H1 (cell line): ENCODE measurements at regions not wholly inside any gene's neighbourhood (a gene's known extent, or its start where the extent isn't known, plus 50 kb on each side); places are given as distances from the start of the nearest gene placed in this dataset.

Source experiments
- CTCF ChIA-PET: fragments of 300-600 bp; sonication (Branson Sonifier 250); formaldehyde crosslinking; loops from one replicate; lab custom pipeline; 2021; ENCODE audit not compliant: partially characterized antibody; lab: Charles Lee
- POLR2A ChIA-PET: fragments of 300-600 bp; sonication (Branson Sonifier 250); formaldehyde crosslinking; loops from one replicate; lab custom pipeline; 2021; ENCODE audit warnings: inconsistent platforms; ENCODE audit not compliant: partially characterized antibody; lab: Charles Lee
- DNase-seq, 2 experiments: peaks; one replicate each; pipeline versions ENCODE4 v3.0.0 to v3.0.0-alpha.2; 2010 to 2022; ENCODE audit warnings: low spot score in 2 of 2, low read depth in 1 of 2, mixed read lengths in 1 of 2
- FAIRE-seq: peaks from 2 replicates; lab custom pipeline; 2011; peaks lifted over from hg19 to GRCh38; lab: Jason Lieb, UNC
- H2AFZ ChIP-seq: 2 replicates; pipeline ENCODE4 v1.8.1; 2012; ENCODE audit warnings: low read length, inconsistent platforms
- H2AK5ac ChIP-seq: 2 replicates; pipeline ENCODE4 v1.6.1; 2013; ENCODE audit warnings: low read depth, low read length
- H2BK120ac ChIP-seq: replicated peaks from 2 replicates; pipeline ENCODE3; 2013; ENCODE audit warnings: low read depth, low read length, inconsistent platforms
- H2BK12ac ChIP-seq: 2 replicates; pipeline ENCODE4 v1.6.1; 2013; ENCODE audit warnings: low read depth, low read length
- H2BK15ac ChIP-seq: 2 replicates; pipeline ENCODE4 v1.6.1; 2013; ENCODE audit warnings: low read length
- H2BK20ac ChIP-seq: 2 replicates; pipeline ENCODE4 v1.6.1; 2013; ENCODE audit warnings: low read length
- H2BK5ac ChIP-seq: 2 replicates; pipeline ENCODE4 v1.6.1; 2013; ENCODE audit warnings: low read depth, low read length
- H3K14ac ChIP-seq: 2 replicates; pipeline ENCODE4 v1.6.1; 2013; ENCODE audit warnings: inconsistent platforms; ENCODE audit not compliant: insufficient read length
- H3K18ac ChIP-seq: 2 replicates; pipeline ENCODE4 v1.6.1; 2013; ENCODE audit warnings: low read length; ENCODE audit errors: extremely low read depth
- H3K23ac ChIP-seq: 2 replicates; pipeline ENCODE4 v1.6.1; 2013; ENCODE audit warnings: inconsistent platforms; ENCODE audit not compliant: insufficient read length
- H3K23me2 ChIP-seq: 2 replicates; pipeline ENCODE4 v1.6.1; 2013; ENCODE audit warnings: low read depth, low read length
- H3K27ac ChIP-seq: 2 replicates; pipeline ENCODE4 v1.6.1; 2011; ENCODE audit warnings: low read depth, low read length, inconsistent platforms
- H3K27me3 ChIP-seq, 4 experiments: replicated peaks in 1 of 4; 1 replicate in 1 of 4; 2 replicates in 3 of 4; pipeline versions ENCODE4 v1.6.1 to v1.8.1; 2011 to 2013; ENCODE audit warnings: low read length in 3 of 4, mild to moderate bottlenecking in 3 of 4, inconsistent platforms in 2 of 4, mixed read lengths in 2 of 4, moderate library complexity in 1 of 4; ENCODE audit not compliant: control insufficient read depth in 3 of 4, insufficient read depth in 3 of 4; ENCODE audit errors: extremely low read depth in 1 of 4
- H3K36me3 ChIP-seq, 4 experiments: 2 replicates each; pipeline versions ENCODE4 v1.6.1 to v1.8.1; 2011 to 2013; ENCODE audit warnings: mild to moderate bottlenecking in 4 of 4, low read length in 3 of 4, moderate library complexity in 2 of 4, control low read depth in 1 of 4, inconsistent platforms in 1 of 4; ENCODE audit not compliant: insufficient read depth in 4 of 4, control insufficient read depth in 2 of 4
- H3K4ac ChIP-seq: replicated peaks from 2 replicates; pipeline ENCODE3; 2013; ENCODE audit warnings: low read length, low read depth, mixed read lengths, inconsistent platforms; ENCODE audit not compliant: insufficient read length
- H3K4me1 ChIP-seq, 4 experiments: replicated peaks in 1 of 4; 1 replicate in 1 of 4; 2 replicates in 3 of 4; pipeline versions ENCODE4 v1.6.1 to v1.8.1; 2011 to 2013; ENCODE audit warnings: low read length in 3 of 4, inconsistent platforms in 2 of 4, mixed read lengths in 1 of 4; ENCODE audit not compliant: insufficient read depth in 4 of 4, control insufficient read depth in 3 of 4
- H3K4me2 ChIP-seq, 2 experiments: 2 replicates each; pipeline versions ENCODE4 v1.6.1 to v1.8.1; 2011 to 2013; ENCODE audit warnings: low read depth in 2 of 2, low read length in 2 of 2, control low read depth in 1 of 2, inconsistent platforms in 1 of 2, mild to moderate bottlenecking in 1 of 2; ENCODE audit not compliant: insufficient read depth in 1 of 2
- H3K4me3 ChIP-seq, 4 experiments: fragments of 200-600, 300-600 bp in 1 of 4; sonication (generic), shearing (Covaris generic), sonication (Bioruptor Twin) in 1 of 4; 2 replicates each; pipeline versions ENCODE4 v1.5.1 to v1.8.1; 2011 to 2016; ENCODE audit warnings: low read length in 4 of 4, low read depth in 3 of 4, control low read depth in 2 of 4, inconsistent platforms in 2 of 4, mild to moderate bottlenecking in 2 of 4, mixed read lengths in 1 of 4, moderate library complexity in 1 of 4; ENCODE audit not compliant: insufficient read depth in 2 of 4; ENCODE audit errors: extremely low read depth in 1 of 4
- H3K56ac ChIP-seq: replicated peaks from 2 replicates; pipeline ENCODE3; 2013; ENCODE audit warnings: low read depth, mild to moderate bottlenecking, mixed read lengths, low read length, inconsistent platforms; ENCODE audit not compliant: insufficient read length
- H3K79me1 ChIP-seq: 2 replicates; pipeline ENCODE4 v1.6.1; 2013; ENCODE audit warnings: low read depth, low read length, control low read depth
- H3K79me2 ChIP-seq, 2 experiments: 2 replicates each; pipeline versions ENCODE4 v1.6.1 to v1.8.1; 2012 to 2013; ENCODE audit warnings: low read length in 2 of 2, mild to moderate bottlenecking in 2 of 2, inconsistent platforms in 1 of 2; ENCODE audit not compliant: insufficient read depth in 2 of 2, control insufficient read depth in 1 of 2
- H3K9ac ChIP-seq, 4 experiments: replicated peaks in 1 of 4; 1 replicate in 1 of 4; 2 replicates in 3 of 4; pipeline versions ENCODE4 v1.6.1 to v1.8.1; 2011 to 2013; ENCODE audit warnings: low read depth in 3 of 4, low read length in 3 of 4, control low read depth in 2 of 4, mild to moderate bottlenecking in 2 of 4, moderate library complexity in 2 of 4, inconsistent platforms in 1 of 4; ENCODE audit errors: extremely low read depth in 1 of 4
- H3K9me3 ChIP-seq, 2 experiments: 2 replicates each; pipeline versions ENCODE4 v1.6.1 to v1.8.1; 2012 to 2013; ENCODE audit warnings: mild to moderate bottlenecking in 2 of 2, moderate library complexity in 2 of 2, control low read depth in 1 of 2, inconsistent platforms in 1 of 2, low read depth in 1 of 2, low read length in 1 of 2, mixed read lengths in 1 of 2; ENCODE audit not compliant: insufficient read depth in 2 of 2
- H4K20me1 ChIP-seq, 2 experiments: replicated peaks in 1 of 2; 2 replicates each; pipeline versions ENCODE3 to v1.8.1; 2011 to 2013; ENCODE audit warnings: inconsistent platforms in 2 of 2, low read length in 2 of 2, mild to moderate bottlenecking in 1 of 2; ENCODE audit not compliant: insufficient read depth in 2 of 2, control insufficient read depth in 1 of 2
- H4K5ac ChIP-seq: 2 replicates; pipeline ENCODE4 v1.6.1; 2013; ENCODE audit warnings: low read length, low read depth, mixed read lengths, inconsistent platforms; ENCODE audit not compliant: insufficient read length
- H4K8ac ChIP-seq: 2 replicates; pipeline ENCODE4 v1.8.0; 2013; ENCODE audit warnings: mild to moderate bottlenecking, moderate library complexity, low read length, inconsistent platforms; ENCODE audit not compliant: insufficient read depth; ENCODE audit errors: extremely low read depth
- H4K91ac ChIP-seq: replicated peaks from 2 replicates; pipeline ENCODE3; 2013; ENCODE audit warnings: low read length, mixed read lengths, inconsistent platforms; ENCODE audit not compliant: insufficient read length
- CREB1 ChIP-seq: IDR thresholded peaks from 2 replicates; pipeline ENCODE4 v1.6.1; 2012; ENCODE audit warnings: inconsistent platforms
- GABPA ChIP-seq: IDR thresholded peaks from 2 replicates; pipeline ENCODE4 v1.6.1; 2011; ENCODE audit warnings: mild to moderate bottlenecking, low read length, moderate library complexity, borderline replicate concordance; ENCODE audit not compliant: insufficient read depth
- GTF2F1 ChIP-seq: IDR thresholded peaks from 2 replicates; pipeline ENCODE4 v1.6.1; 2012; ENCODE audit warnings: low read depth, low read length, improper control_type of control experiment, borderline replicate concordance
- HDAC6 ChIP-seq: IDR thresholded peaks from one replicate; pipeline ENCODE4 v1.7.1; 2012; ENCODE audit warnings: low read depth, mild to moderate bottlenecking, inconsistent platforms, low read length, moderate library complexity
- JUND ChIP-seq: IDR thresholded peaks from 2 replicates; pipeline ENCODE4 v1.6.1; 2011; ENCODE audit warnings: mild to moderate bottlenecking, improper control_type of control experiment, low read length
- MAX ChIP-seq: IDR thresholded peaks from 2 replicates; pipeline ENCODE4 v1.6.1; 2012; ENCODE audit warnings: inconsistent platforms
- NRF1 ChIP-seq: IDR thresholded peaks from 2 replicates; pipeline ENCODE4 v1.6.1; 2011; ENCODE audit warnings: mild to moderate bottlenecking, low read depth, low read length, improper control_type of control experiment
- POU5F1 ChIP-seq: IDR thresholded peaks from 2 replicates; pipeline ENCODE4 v1.6.1; 2011; ENCODE audit warnings: low read depth, mild to moderate bottlenecking, low read length, moderate library complexity
- RBBP5 ChIP-seq: IDR thresholded peaks from 2 replicates; pipeline ENCODE4 v1.7.1; 2012; ENCODE audit warnings: low read depth, mild to moderate bottlenecking, inconsistent platforms, low read length, moderate library complexity, borderline replicate concordance
- SIRT6 ChIP-seq: IDR thresholded peaks from one replicate; pipeline ENCODE4 v1.7.1; 2012; ENCODE audit warnings: low read length, inconsistent platforms
- SP2 ChIP-seq: IDR thresholded peaks from 2 replicates; pipeline ENCODE4 v1.6.1; 2012; ENCODE audit warnings: mild to moderate bottlenecking, low read length, inconsistent platforms
- TAF1 ChIP-seq: IDR thresholded peaks from 2 replicates; pipeline ENCODE4 v1.6.1; 2011; ENCODE audit warnings: mild to moderate bottlenecking, low read depth, low read length
- TBP ChIP-seq: IDR thresholded peaks from 2 replicates; pipeline ENCODE4 v1.6.1; 2011; ENCODE audit warnings: low read depth, low read length, improper control_type of control experiment
- USF2 ChIP-seq: IDR thresholded peaks from 2 replicates; pipeline ENCODE4 v1.6.1; 2011; ENCODE audit warnings: low read length, improper control_type of control experiment
- ZNF274 ChIP-seq: IDR thresholded peaks from 2 replicates; pipeline ENCODE4 v1.7.0; 2012; ENCODE audit warnings: low read length, borderline replicate concordance; ENCODE audit errors: extremely low read depth
- WGBS, 2 experiments: shearing (Covaris generic) in 1 of 2; methylation state at CpG; one replicate each; pipeline versions ENCODE4 v1.1.6 to v1.1.7; 2013 to 2015; ENCODE audit warnings: low lambda C conversion rate in 2 of 2, mixed read lengths in 2 of 2, inconsistent platforms in 1 of 2, low coverage in 1 of 2, missing lambda C conversion rate in 1 of 2; ENCODE audit not compliant: insufficient replicate concordance in 2 of 2, insufficient coverage in 1 of 2, insufficient read length in 1 of 2; ENCODE audit errors: extremely low coverage in 1 of 2, missing lambda C conversion rate in 1 of 2; 5-methylcytosine and 5-hydroxymethylcytosine counted together

GRCh38 chr12:75742048-75742447 is 230.6 kb upstream of the KRR1 start:
- DNase-seq (no peak), FAIRE-seq (no peak)
- H3K4me3 ChIP-seq: no peak overlapping the region
- no peaks in the 10 kb centered on the region for H3K4me1 ChIP-seq
- no peak overlapping the region for H2AK5ac ChIP-seq
- H3K9me3 ChIP-seq: no peaks in the 10 kb centered on the region
- no peak overlapping the region for H3K23ac ChIP-seq
- no peak overlapping the region for H2BK120ac ChIP-seq
- H2BK20ac ChIP-seq: no peak overlapping the region
- no peak overlapping the region for H2BK15ac ChIP-seq
- CTCF ChIA-PET: no interaction called here
- no peak overlapping the region for H3K9ac ChIP-seq
- H4K8ac ChIP-seq: no peak overlapping the region
- no peak overlapping the region for H3K4ac ChIP-seq
- no peak overlapping the region for H3K18ac ChIP-seq
- H3K27ac ChIP-seq: no peak overlapping the region
- no peak overlapping the region for H4K91ac ChIP-seq
- no peaks in the 10 kb centered on the region for H4K20me1 ChIP-seq
- no peak overlapping the region for H2AFZ ChIP-seq
- WGBS, 2 experiments: 90% methylated on average over 4 of the region's 4 CpGs; no CpG with 5 or more reads in 1 of the 2 experiments
- no peaks in the 10 kb centered on the region for H3K27me3 ChIP-seq
- no peak overlapping the region for H4K5ac ChIP-seq
- POLR2A ChIA-PET: no interaction called here
- no peak overlapping the region for H3K56ac ChIP-seq
- H3K14ac ChIP-seq: no peak overlapping the region
- no peak overlapping the region for H3K4me2 ChIP-seq
- H2BK5ac ChIP-seq: no peak overlapping the region
- H3K23me2 ChIP-seq: no peaks in the 10 kb centered on the region; the same call in 1 of the 2 replicates
- H2BK12ac ChIP-seq: no peak overlapping the region
- no peaks in the 10 kb centered on the region for H3K79me2 ChIP-seq
- no peaks in the 10 kb centered on the region for H3K36me3 ChIP-seq
- no peaks in the 10 kb centered on the region for H3K79me1 ChIP-seq
- no peak for TF ChIP-seq RBBP5
- no peak for TF ChIP-seq MAX
- TF ChIP-seq TBP: no peak
- no peak for TF ChIP-seq HDAC6
- no peak for TF ChIP-seq TAF1
- no peak for TF ChIP-seq GTF2F1
- TF ChIP-seq CREB1: no peak
- no peak for TF ChIP-seq NRF1
- TF ChIP-seq GABPA: no peak
- TF ChIP-seq POU5F1: no peak
- no peak for TF ChIP-seq JUND
- no peak for TF ChIP-seq ZNF274
- no peak for TF ChIP-seq SP2
- TF ChIP-seq USF2: no peak
- no peak for TF ChIP-seq SIRT6
